IgD-negative memory B cell (primary cell): ENCODE measurements at regions not wholly inside any gene's neighbourhood (a gene's known extent, or its start where the extent isn't known, plus 50 kb on each side); places are given as distances from the start of the nearest gene placed in this dataset.
"Not testable (repeated sequence)": the region's sequence is repeated elsewhere in the genome, so short reads cannot be mapped to it uniquely, and the experiment has no call there.

Experiments used
- H3K27ac Mint-ChIP-seq, 3 donors: one replicate each; pipeline ENCODE4 v1.8.0; 2020 to 2022; ENCODE audit warnings: mild to moderate bottlenecking in 3 of 3, mixed read lengths in 3 of 3, moderate library complexity in 1 of 3
- H3K27me3 Mint-ChIP-seq: one replicate; pipeline ENCODE4 v1.8.0; 2021; ENCODE audit warnings: mixed read lengths
- H3K36me3 Mint-ChIP-seq: one replicate; pipeline ENCODE4 v1.8.0; 2020; ENCODE audit warnings: mild to moderate bottlenecking, mixed read lengths
- H3K4me1 Mint-ChIP-seq, 3 donors: one replicate each; pipeline ENCODE4 v1.8.0; 2020 to 2022; ENCODE audit warnings: mixed read lengths in 3 of 3, mild to moderate bottlenecking in 1 of 3
- H3K4me3 Mint-ChIP-seq, 4 donors: one replicate each; pipeline ENCODE4 v1.8.0; 2020 to 2022; ENCODE audit warnings: mild to moderate bottlenecking in 4 of 4, mixed read lengths in 4 of 4, moderate library complexity in 3 of 4
- H3K9me3 Mint-ChIP-seq, 3 donors: one replicate each; pipeline ENCODE4 v1.8.0; 2020 to 2021; ENCODE audit warnings: mixed read lengths in 3 of 3, mild to moderate bottlenecking in 1 of 3

- H3K9me3 Mint-ChIP-seq: peaks cover 0 to 2% (median 0%) of the 10 kb centered on the region in 3 donors
- H3K27me3 Mint-ChIP-seq: no peaks in the 10 kb centered on the region
- H3K4me3 Mint-ChIP-seq: no peak overlapping the region
- H3K36me3 Mint-ChIP-seq: peaks cover 3% of the 10 kb centered on the region
- H3K4me1 Mint-ChIP-seq: no peaks in the 10 kb centered on the region
- H3K27ac Mint-ChIP-seq: no peak overlapping the region
Observed at GRCh38 chr10:35797187-35797586, 155.1 kb upstream of the FZD8 start.

- Mint-ChIP-seq H3K4me1 (no peaks in the 10 kb centered on the region), H3K27me3 (no peaks in the 10 kb centered on the region), H3K36me3 (peaks cover 3% of the 10 kb centered on the region), H3K9me3 (no peaks in the 10 kb centered on the region), H3K27ac (no peak overlapping the region), H3K4me3 (no peak overlapping the region)
Observed at GRCh38 chr10:35795131-35795824, 153.2 kb upstream of the FZD8 start.

GRCh38 chr10:35794703-35795102 lies 152.6 kb upstream of the FZD8 start:
- peaks cover 3% of the 10 kb centered on the region for H3K36me3 Mint-ChIP-seq
- no peaks in the 10 kb centered on the region for H3K4me1 Mint-ChIP-seq
- H3K4me3 Mint-ChIP-seq: no peak overlapping the region
- H3K9me3 Mint-ChIP-seq: no peaks in the 10 kb centered on the region
- no peaks in the 10 kb centered on the region for H3K27me3 Mint-ChIP-seq
- H3K27ac Mint-ChIP-seq: no peak overlapping the region

- Mint-ChIP-seq H3K27me3 (no peaks in the 10 kb centered on the region), H3K36me3 (peaks cover 3% of the 10 kb centered on the region), H3K9me3 (peaks cover 0 to 5% (median 2%) of the 10 kb centered on the region in 3 donors), H3K4me3 (no peak overlapping the region), H3K27ac (no peak overlapping the region), H3K4me1 (no peaks in the 10 kb centered on the region)
Observed at GRCh38 chr10:35792291-35792690, 150.2 kb upstream of the FZD8 start.

GRCh38 chr10:35789996-35790395 lies 147.9 kb upstream of the FZD8 start:
- H3K4me3 Mint-ChIP-seq: no peak overlapping the region
- no peaks in the 10 kb centered on the region for H3K36me3 Mint-ChIP-seq
- no peaks in the 10 kb centered on the region for H3K4me1 Mint-ChIP-seq
- peaks cover 4 to 11% (median 5%) of the 10 kb centered on the region in 3 donors for H3K9me3 Mint-ChIP-seq
- H3K27ac Mint-ChIP-seq: no peak overlapping the region
- no peaks in the 10 kb centered on the region for H3K27me3 Mint-ChIP-seq

GRCh38 chr10:35784751-35785150 lies 142.7 kb upstream of the FZD8 start:
- no peaks in the 10 kb centered on the region for H3K27me3 Mint-ChIP-seq

GRCh38 chr10:35783305-35783838 lies 141.3 kb upstream of the FZD8 start:
- H3K27ac Mint-ChIP-seq: no peak overlapping the region
- no peaks in the 10 kb centered on the region for H3K27me3 Mint-ChIP-seq
- H3K4me1 Mint-ChIP-seq: no peaks in the 10 kb centered on the region
- H3K4me3 Mint-ChIP-seq: no peak overlapping the region
- no peaks in the 10 kb centered on the region for H3K36me3 Mint-ChIP-seq
- peaks cover 3 to 10% (median 4%) of the 10 kb centered on the region in 3 donors for H3K9me3 Mint-ChIP-seq

More at GRCh38 chr10:35784751-35785150, 142.7 kb upstream of the FZD8 start:
- H3K9me3 Mint-ChIP-seq: peaks cover 4 to 11% (median 5%) of the 10 kb centered on the region in 3 donors
- no peaks in the 10 kb centered on the region for H3K4me1 Mint-ChIP-seq
- H3K27ac Mint-ChIP-seq: no peak overlapping the region
- no peaks in the 10 kb centered on the region for H3K36me3 Mint-ChIP-seq
- no peak overlapping the region for H3K4me3 Mint-ChIP-seq

- no peaks in the 10 kb centered on the region for H3K27me3 Mint-ChIP-seq
- H3K36me3 Mint-ChIP-seq: no peaks in the 10 kb centered on the region
- no peak overlapping the region for H3K27ac Mint-ChIP-seq
- no peaks in the 10 kb centered on the region for H3K4me1 Mint-ChIP-seq
- H3K9me3 Mint-ChIP-seq: peaks cover 0 to 6% (median under 1%) of the 10 kb centered on the region in 3 donors
- no peak overlapping the region for H3K4me3 Mint-ChIP-seq
Observed at GRCh38 chr10:35781643-35782035, 139.5 kb upstream of the FZD8 start.

- no peaks in the 10 kb centered on the region for H3K36me3 Mint-ChIP-seq
- no peaks in the 10 kb centered on the region for H3K27me3 Mint-ChIP-seq
- H3K27ac Mint-ChIP-seq: no peak overlapping the region
- peaks cover 0 to 5% (median 0%) of the 10 kb centered on the region in 3 donors for H3K9me3 Mint-ChIP-seq
- H3K4me1 Mint-ChIP-seq: no peaks in the 10 kb centered on the region
- H3K4me3 Mint-ChIP-seq: no peak overlapping the region
Observed at GRCh38 chr10:35780970-35781642, 139.0 kb upstream of the FZD8 start.

GRCh38 chr10:35778306-35778705 lies 136.2 kb upstream of the FZD8 start:
- Mint-ChIP-seq H3K27me3 (no peaks in the 10 kb centered on the region), H3K4me3 (no peak overlapping the region), H3K27ac (no peak overlapping the region), H3K4me1 (no peaks in the 10 kb centered on the region), H3K36me3 (peaks cover 1% of the 10 kb centered on the region), H3K9me3 (peaks cover 0 to 3% (median 0%) of the 10 kb centered on the region in 3 donors)

- not testable (repeated sequence) for H3K27ac Mint-ChIP-seq, H3K27me3 Mint-ChIP-seq, H3K36me3 Mint-ChIP-seq, H3K4me3 Mint-ChIP-seq, H3K4me1 Mint-ChIP-seq, H3K9me3 Mint-ChIP-seq
Observed at GRCh38 chr10:35776557-35776956, 134.5 kb upstream of the FZD8 start.

- H3K27me3 Mint-ChIP-seq: no peaks in the 10 kb centered on the region
- peaks cover 0 to 3% (median 0%) of the 10 kb centered on the region in 3 donors for H3K9me3 Mint-ChIP-seq
- H3K4me3 Mint-ChIP-seq: no peak overlapping the region
- no peak overlapping the region for H3K27ac Mint-ChIP-seq
- H3K4me1 Mint-ChIP-seq: no peaks in the 10 kb centered on the region
- H3K36me3 Mint-ChIP-seq: peaks cover 1% of the 10 kb centered on the region
Observed at GRCh38 chr10:35774109-35774508, 132.0 kb upstream of the FZD8 start.

- Mint-ChIP-seq H3K4me1 (no peaks in the 10 kb centered on the region), H3K9me3 (peaks cover 0 to 3% (median 0%) of the 10 kb centered on the region in 3 donors)
Observed at GRCh38 chr10:35770817-35771355, 128.8 kb upstream of the FZD8 start.

GRCh38 chr10:35769795-35770194 lies 127.7 kb upstream of the FZD8 start:
- H3K27ac Mint-ChIP-seq: no peak overlapping the region
- H3K4me3 Mint-ChIP-seq: no peak overlapping the region
- peaks cover 0 to 3% (median 0%) of the 10 kb centered on the region in 3 donors for H3K9me3 Mint-ChIP-seq
- H3K36me3 Mint-ChIP-seq: peaks cover 1% of the 10 kb centered on the region
- H3K27me3 Mint-ChIP-seq: no peaks in the 10 kb centered on the region
- no peaks in the 10 kb centered on the region for H3K4me1 Mint-ChIP-seq

More at GRCh38 chr10:35770817-35771355, 128.8 kb upstream of the FZD8 start:
- H3K36me3 Mint-ChIP-seq: peaks cover 1% of the 10 kb centered on the region
- no peaks in the 10 kb centered on the region for H3K27me3 Mint-ChIP-seq
- H3K27ac Mint-ChIP-seq: no peak overlapping the region
- H3K4me3 Mint-ChIP-seq: no peak overlapping the region

- Mint-ChIP-seq H3K27ac (no peak overlapping the region), H3K4me3 (no peak overlapping the region), H3K4me1 (no peaks in the 10 kb centered on the region), H3K9me3 (peaks cover 0 to 3% (median 0%) of the 10 kb centered on the region in 3 donors), H3K27me3 (no peaks in the 10 kb centered on the region), H3K36me3 (peaks cover under 1% of the 10 kb centered on the region)
Observed at GRCh38 chr10:35768731-35769130, 126.6 kb upstream of the FZD8 start.
